ENCODE measurements at regions not wholly inside any gene's neighbourhood (a gene's known extent, or its start where the extent isn't known, plus 50 kb on each side); places are given as distances from the start of the nearest gene placed in this dataset.

DNA sequence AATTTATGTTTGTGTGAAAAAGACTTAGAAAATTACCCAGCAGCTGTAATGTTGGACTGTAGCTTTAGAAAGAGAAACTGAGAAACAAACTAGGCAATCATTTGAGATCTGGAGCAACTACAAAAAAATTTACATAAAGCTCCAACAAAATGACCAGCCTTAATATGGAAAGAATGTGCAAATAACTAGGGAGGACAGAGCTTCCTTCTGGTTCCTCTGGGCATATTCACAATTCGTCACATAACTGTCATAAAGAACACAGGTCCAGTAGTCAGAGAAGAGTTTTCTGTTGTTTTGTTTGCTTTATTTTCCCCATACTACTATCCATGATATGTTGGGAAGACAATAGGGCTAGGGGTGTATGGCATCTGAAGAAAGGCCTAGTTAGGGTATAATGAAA lies 416.8 kb upstream of the DSEL start:
- 82% methylated on average over 1 of the region's 1 CpG for WGBS
- Histone ChIP-seq H3K36me3 (ENCODE audit: insufficient read depth) (no peaks in the 10 kb centered on the region), H3K4me1 (ENCODE audit: insufficient read depth) (no peaks in the 10 kb centered on the region), H3K4me3 (ENCODE audit: low read depth, low read length) (no peak overlapping the region), H3K27ac (ENCODE audit: low read depth) (no peak overlapping the region)
- no peak for DNase-seq (ENCODE audit: extremely low spot score)

DNA sequence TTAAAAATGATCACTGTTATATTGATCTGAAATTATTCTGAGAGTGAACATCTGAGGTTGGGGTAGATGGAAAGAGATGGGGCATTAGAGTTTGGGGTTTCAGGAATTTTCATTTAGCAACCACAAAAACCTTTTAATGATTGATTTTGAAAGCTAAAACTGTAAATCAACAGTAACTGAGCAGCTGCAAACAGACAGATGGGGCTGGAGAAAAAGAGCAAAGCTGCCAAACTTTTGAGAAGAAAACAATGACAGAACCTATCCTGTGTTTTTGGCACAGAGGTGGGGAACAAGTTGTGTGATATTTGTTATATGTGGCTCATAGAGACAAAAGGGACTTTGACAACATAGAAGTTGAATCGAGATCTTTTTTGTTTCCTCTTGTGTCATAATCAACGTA lies 415.8 kb upstream of the DSEL start:
- DNase-seq (ENCODE audit: extremely low spot score), result no peak
- WGBS, result 34% methylated on average over 2 of the region's 2 CpGs
- no peaks in the 10 kb centered on the region for H3K36me3 ChIP-seq (ENCODE audit: insufficient read depth)

DNA sequence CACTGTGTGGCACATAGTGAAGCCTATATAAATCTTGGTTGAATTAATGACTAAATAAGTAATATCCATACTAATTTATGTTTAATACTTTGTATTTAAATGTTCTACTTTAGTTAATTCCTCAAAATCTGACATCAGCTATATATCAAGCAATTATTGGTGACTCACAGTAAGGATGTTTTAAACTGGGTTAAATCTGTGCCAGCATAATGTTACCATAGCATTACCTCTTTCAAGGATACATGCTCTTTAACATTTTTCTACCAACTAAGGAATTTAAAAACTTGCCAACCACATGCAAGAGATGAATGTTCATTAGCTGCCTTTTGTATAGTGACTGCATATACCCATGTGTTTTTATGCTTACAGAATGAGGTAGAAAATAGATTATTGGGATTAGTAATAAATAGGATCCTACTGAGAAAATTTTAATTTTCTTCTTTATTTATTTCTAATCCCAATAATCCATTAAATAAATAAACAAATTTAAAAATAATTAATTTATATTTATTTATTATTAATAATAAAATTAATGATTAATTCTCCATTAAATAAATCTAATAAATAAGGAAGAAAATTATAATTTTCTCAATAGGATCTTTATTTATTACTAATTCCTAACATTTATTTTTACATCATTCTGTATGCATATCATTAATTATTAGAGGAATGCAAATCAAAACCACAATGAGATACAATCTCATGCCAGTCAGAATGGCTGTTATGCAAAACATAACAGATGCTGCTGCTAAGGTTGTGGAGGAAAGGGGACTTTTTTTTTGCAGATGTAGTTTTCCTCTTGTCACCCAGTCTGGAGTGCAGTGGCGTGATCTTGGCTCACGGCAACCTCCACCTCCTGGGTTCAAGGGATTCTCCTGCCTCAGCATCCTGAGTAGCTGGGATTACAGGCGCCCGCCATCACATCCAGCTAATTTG lies 410.7 kb upstream of the DSEL start:
- no peak for DNase-seq (ENCODE audit: extremely low spot score)
- no peak overlapping the region for H3K4me3 ChIP-seq (ENCODE audit: low read depth, low read length)
- no peaks in the 10 kb centered on the region for H3K36me3 ChIP-seq (ENCODE audit: insufficient read depth)
- H3K27ac ChIP-seq (ENCODE audit: low read depth), result no peak overlapping the region
- WGBS, result 86% methylated on average over 4 of the region's 4 CpGs
- H3K4me1 ChIP-seq (ENCODE audit: insufficient read depth), result no peaks in the 10 kb centered on the region

More for the DNA sequence above, 415.8 kb upstream of the DSEL start:
- Histone ChIP-seq H3K4me3 (ENCODE audit: low read depth, low read length) (no peak overlapping the region), H3K27ac (ENCODE audit: low read depth) (no peak overlapping the region), H3K4me1 (ENCODE audit: insufficient read depth) (no peaks in the 10 kb centered on the region)

DNA sequence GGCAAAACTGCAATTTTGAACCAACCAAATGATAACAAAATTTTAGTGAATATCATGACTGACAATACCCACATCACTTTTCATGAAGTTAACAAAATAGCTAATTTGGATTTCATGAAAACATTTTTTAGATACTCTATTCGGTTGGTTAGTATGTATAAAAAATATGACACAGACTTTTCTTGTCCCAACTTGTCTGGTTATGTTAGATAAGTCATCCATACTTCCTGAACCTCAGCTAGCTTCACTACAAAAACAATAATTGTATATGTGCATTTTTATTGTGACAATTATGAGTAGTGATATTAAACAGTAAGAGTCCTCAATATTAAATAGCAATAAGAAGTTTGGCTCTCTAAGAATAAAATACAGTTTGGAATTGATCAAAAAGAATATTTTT lies 408.1 kb upstream of the DSEL start:
- no peak for DNase-seq (ENCODE audit: extremely low spot score)
- no peak overlapping the region for H3K27ac ChIP-seq (ENCODE audit: low read depth)
- H3K4me3 ChIP-seq (ENCODE audit: low read depth, low read length), result no peak overlapping the region
- H3K36me3 ChIP-seq (ENCODE audit: insufficient read depth), result no peaks in the 10 kb centered on the region
- WGBS, result 48% methylated on average over 1 of the region's 1 CpG
- no peaks in the 10 kb centered on the region for H3K4me1 ChIP-seq (ENCODE audit: insufficient read depth)

DNA sequence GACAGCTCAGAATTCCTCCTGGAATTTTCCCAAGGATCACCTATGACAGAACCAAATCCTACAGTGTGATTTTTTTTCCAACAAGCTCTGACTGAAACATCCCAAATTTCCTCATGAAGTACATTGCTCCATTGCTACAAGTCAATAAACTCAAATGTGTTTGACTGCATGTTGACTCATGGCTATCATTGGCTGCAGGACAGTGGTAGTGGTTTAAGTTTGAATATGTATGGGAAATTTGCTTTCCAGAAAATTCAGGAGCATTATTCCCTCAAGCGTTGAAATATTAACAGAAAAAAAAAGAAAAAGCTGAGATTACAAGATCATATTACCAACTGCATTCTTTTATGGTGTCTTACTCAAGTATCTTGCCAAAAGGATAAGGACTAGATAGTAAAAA lies 402.8 kb upstream of the DSEL start:
- no peaks in the 10 kb centered on the region for H3K36me3 ChIP-seq (ENCODE audit: insufficient read depth)
- H3K4me3 ChIP-seq (ENCODE audit: low read depth, low read length), result no peak overlapping the region
- H3K4me1 ChIP-seq (ENCODE audit: insufficient read depth), result no peaks in the 10 kb centered on the region
- 92% methylated on average over 1 of the region's 1 CpG for WGBS
- H3K27ac ChIP-seq (ENCODE audit: low read depth), result no peak overlapping the region
- no peak for DNase-seq (ENCODE audit: extremely low spot score)

DNA sequence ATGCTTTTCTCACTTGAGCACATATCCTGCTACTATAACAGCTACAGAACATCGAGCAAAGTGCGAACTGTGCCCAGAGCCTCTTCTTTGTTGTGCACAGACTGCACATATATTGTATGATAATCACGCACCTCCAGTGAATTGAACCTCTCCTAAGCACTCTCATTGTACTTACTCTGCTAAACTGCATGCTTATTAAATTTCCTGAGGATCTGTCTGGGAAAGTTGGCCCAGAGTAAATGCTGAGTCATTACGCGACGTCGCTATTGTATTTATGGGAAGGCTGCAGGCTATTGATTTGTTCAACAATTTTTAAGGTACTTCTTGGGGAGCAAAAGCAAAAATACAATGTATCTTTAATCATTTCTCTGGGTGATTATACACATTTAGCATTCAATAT lies 399.6 kb upstream of the DSEL start:
- H3K36me3 ChIP-seq (ENCODE audit: insufficient read depth), result no peaks in the 10 kb centered on the region
- 90% methylated on average over 7 of the region's 7 CpGs for WGBS
- H3K27ac ChIP-seq (ENCODE audit: low read depth), result no peak overlapping the region
- no peaks in the 10 kb centered on the region for H3K4me1 ChIP-seq (ENCODE audit: insufficient read depth)
- DNase-seq (ENCODE audit: extremely low spot score), result no peak
- no peak overlapping the region for H3K4me3 ChIP-seq (ENCODE audit: low read depth, low read length)

DNA sequence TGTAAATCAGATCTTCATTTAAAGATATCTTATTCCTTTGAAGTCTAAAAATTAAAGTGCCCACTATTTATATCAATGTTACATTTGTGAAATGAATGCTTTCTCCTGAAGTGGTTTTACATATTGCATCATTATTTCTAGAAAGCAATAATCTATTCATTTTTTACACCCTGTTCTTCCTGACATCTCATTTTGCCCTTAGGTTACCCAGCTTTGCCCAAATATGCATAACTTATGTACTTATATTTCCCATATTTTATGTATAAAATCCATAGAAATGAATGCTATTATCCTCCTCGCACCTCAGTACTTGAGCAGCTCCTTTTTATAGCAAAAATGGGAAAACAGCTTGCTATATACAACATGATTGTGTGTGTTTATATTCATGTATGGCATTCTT lies 396.5 kb upstream of the DSEL start:
- Histone ChIP-seq H3K4me3 (ENCODE audit: low read depth, low read length) (no peak overlapping the region), H3K27ac (ENCODE audit: low read depth) (no peak overlapping the region), H3K4me1 (ENCODE audit: insufficient read depth) (no peaks in the 10 kb centered on the region), H3K36me3 (ENCODE audit: insufficient read depth) (no peaks in the 10 kb centered on the region)
- 89% methylated on average over 1 of the region's 1 CpG for WGBS
- no peak for DNase-seq (ENCODE audit: extremely low spot score)

DNA sequence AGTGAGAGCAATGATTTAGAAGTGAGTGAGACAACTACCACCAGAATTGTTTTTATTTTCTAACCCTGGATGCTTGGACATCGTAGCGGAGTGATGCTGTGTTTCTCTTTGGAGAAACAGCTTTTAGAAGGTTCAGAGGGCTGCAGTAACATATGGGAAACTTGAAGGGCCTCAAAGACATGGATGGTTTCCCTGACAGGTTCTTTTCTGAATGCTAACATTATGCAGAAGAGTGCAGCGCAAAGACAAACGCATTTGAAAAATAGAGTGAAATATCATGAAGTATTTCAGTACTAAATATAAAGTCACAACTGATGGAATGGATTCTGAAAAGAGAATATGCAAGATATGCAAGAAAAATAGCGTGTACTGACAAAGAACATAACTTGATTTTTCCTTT lies 385.1 kb upstream of the DSEL start:
- H3K4me3 ChIP-seq (ENCODE audit: low read depth, low read length), result no peak overlapping the region
- H3K36me3 ChIP-seq (ENCODE audit: insufficient read depth), result no peaks in the 10 kb centered on the region
- H3K4me1 ChIP-seq (ENCODE audit: insufficient read depth), result no peaks in the 10 kb centered on the region
- no peak overlapping the region for H3K27ac ChIP-seq (ENCODE audit: low read depth)
- no peak for DNase-seq (ENCODE audit: extremely low spot score)
- 91% methylated on average over 5 of the region's 5 CpGs for WGBS

DNA sequence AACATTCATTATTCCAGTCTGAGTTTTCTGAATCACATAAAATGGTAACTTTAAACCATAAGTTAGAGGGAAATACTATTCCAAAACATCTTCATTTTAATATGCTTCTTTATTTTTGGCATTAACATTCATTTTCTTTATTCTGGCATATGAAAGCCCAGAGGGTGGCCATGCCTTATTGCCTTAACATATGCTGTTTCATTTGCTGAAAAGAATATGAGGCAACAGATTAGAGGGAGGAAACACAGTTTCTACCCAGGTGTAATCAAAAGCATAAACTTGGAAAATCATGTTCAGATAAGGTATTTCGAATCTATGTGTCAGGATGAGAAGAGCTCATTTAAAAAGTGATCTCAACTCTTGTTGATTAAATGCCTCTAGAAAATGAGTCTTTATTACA lies 379.9 kb upstream of the DSEL start:
- WGBS, result 65% methylated on average over 1 of the region's 1 CpG
- Histone ChIP-seq H3K4me1 (ENCODE audit: insufficient read depth) (no peaks in the 10 kb centered on the region), H3K27ac (ENCODE audit: low read depth) (no peak overlapping the region), H3K36me3 (ENCODE audit: insufficient read depth) (no peaks in the 10 kb centered on the region), H3K4me3 (ENCODE audit: low read depth, low read length) (no peak overlapping the region)
- DNase-seq (ENCODE audit: extremely low spot score), result no peak

DNA sequence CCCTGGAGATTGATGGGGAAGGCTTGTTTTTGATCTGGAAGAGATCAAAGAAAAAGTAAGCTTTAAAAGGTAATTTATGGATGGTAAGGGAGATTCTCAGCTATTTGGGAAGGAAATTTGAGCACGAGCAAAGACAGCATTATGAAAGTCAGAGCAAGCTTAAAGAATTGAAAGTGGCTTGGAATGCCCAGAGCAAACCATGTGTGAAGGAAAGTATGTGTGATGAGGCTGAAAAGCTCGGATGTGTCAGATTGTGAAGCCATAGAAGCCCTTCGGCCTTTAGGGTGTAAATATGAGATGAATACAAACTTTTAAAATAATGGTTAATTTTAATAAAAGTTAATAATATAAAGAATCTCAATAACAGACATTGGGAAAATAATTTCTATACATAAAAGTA lies 377.4 kb upstream of the DSEL start:
- 51% methylated on average over 3 of the region's 3 CpGs for WGBS
- Histone ChIP-seq H3K36me3 (ENCODE audit: insufficient read depth) (no peaks in the 10 kb centered on the region), H3K4me1 (ENCODE audit: insufficient read depth) (no peaks in the 10 kb centered on the region), H3K27ac (ENCODE audit: low read depth) (no peak overlapping the region), H3K4me3 (ENCODE audit: low read depth, low read length) (no peak overlapping the region)
- no peak for DNase-seq (ENCODE audit: extremely low spot score)

DNA sequence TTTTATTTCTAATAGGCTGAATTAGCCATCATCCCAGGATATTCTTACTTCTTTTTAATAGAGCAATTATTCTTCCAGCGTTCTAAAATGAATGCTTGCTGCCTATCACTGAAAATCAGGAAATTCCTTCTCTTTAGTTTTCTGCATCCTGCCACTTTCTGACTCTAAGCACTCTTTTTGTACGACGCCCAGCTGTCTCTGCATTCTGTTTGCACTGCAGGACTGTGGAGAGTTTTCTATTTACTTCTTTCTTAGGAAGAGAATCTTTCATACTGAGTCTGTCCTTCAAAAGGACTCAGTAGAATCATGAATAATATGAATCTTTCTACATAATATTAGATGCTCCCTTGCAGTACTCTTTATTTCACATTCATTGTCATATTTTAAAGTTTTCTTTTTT lies 360.4 kb upstream of the DSEL start:
- Histone ChIP-seq H3K4me3 (ENCODE audit: low read depth, low read length) (no peak overlapping the region), H3K36me3 (ENCODE audit: insufficient read depth) (no peaks in the 10 kb centered on the region), H3K4me1 (ENCODE audit: insufficient read depth) (no peaks in the 10 kb centered on the region), H3K27ac (ENCODE audit: low read depth) (no peak overlapping the region)
- DNase-seq (ENCODE audit: extremely low spot score), result no peak
- WGBS, result 30% methylated on average over 3 of the region's 3 CpGs

DNA sequence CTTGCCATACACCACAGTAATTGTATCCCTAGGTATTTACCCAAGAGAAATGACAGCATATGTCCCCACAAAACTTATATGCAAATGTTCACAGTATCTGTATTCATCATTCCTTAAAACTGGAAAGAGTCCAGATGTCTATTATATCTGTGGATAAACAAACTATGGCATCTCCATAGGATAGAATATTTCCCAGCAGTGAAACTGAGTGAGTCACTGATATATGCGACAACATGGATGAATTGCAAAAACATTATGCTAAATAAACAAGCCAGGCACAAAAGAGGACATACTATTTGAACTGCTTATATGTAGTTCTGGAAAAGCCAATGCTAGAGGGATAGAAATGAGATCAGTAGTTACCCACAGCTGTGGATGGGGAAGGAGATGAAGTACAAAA lies 359.4 kb upstream of the DSEL start:
- Histone ChIP-seq H3K27ac (ENCODE audit: low read depth) (no peak overlapping the region), H3K4me1 (ENCODE audit: insufficient read depth) (no peaks in the 10 kb centered on the region), H3K4me3 (ENCODE audit: low read depth, low read length) (no peak overlapping the region), H3K36me3 (ENCODE audit: insufficient read depth) (no peaks in the 10 kb centered on the region)
- 70% methylated on average over 1 of the region's 1 CpG for WGBS
- DNase-seq (ENCODE audit: extremely low spot score), result no peak

DNA sequence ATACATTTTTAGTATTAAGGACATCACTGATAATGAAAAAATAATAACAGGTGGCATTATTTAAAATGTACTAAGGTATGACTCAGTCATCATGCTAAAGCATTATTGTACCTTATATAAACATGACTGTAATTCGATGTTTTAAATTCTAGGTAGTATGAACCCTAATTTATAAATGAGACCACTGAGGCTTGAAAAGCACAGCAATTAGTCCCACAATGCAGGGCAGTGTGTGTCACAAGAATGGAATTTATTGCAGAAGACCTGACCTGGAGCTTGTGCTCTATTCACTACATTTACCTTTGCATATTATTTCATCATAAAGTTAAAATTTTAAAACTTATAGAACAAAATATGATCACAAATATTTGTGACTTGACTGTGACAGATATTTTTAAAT lies 358.5 kb upstream of the DSEL start:
- H3K27ac ChIP-seq (ENCODE audit: low read depth), result no peak overlapping the region
- no peak for DNase-seq (ENCODE audit: extremely low spot score)
- H3K4me1 ChIP-seq (ENCODE audit: insufficient read depth), result no peaks in the 10 kb centered on the region
- H3K36me3 ChIP-seq (ENCODE audit: insufficient read depth), result no peaks in the 10 kb centered on the region
- WGBS, result 90% methylated on average over 1 of the region's 1 CpG
- H3K4me3 ChIP-seq (ENCODE audit: low read depth, low read length), result no peak overlapping the region

DNA sequence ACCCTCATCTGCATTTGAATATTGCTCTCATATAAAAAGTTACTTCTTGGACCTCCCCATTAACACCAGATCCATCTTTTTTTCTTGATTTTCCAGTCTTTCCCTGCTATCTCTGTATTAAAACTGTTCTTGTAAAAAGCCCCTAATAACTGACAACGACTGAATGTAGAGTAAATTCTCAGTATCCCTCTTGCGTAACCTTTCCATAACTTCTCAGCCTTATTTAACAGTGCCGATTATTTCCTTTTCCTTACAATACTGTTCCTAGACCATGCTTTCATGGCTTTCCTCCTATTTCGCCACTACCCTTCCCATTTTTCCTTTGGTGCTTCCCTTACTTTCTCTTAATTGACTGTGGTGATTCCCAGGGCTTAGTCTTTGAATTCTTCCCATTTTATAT lies 348.9 kb upstream of the DSEL start:
- WGBS, result 73% methylated on average over 4 of the region's 4 CpGs
- no peak for DNase-seq (ENCODE audit: extremely low spot score)
- no peaks in the 10 kb centered on the region for H3K4me1 ChIP-seq (ENCODE audit: insufficient read depth)
- no peak overlapping the region for H3K4me3 ChIP-seq (ENCODE audit: low read depth, low read length)
- no peaks in the 10 kb centered on the region for H3K36me3 ChIP-seq (ENCODE audit: insufficient read depth)
- H3K27ac ChIP-seq (ENCODE audit: low read depth), result no peak overlapping the region

All from urinary bladder (tissue), 3 donors.